Right atrium auricular region (tissue), 2 donors: ENCODE measurements at regions not wholly inside any gene's neighbourhood (a gene's known extent, or its start where the extent isn't known, plus 50 kb on each side); places are given as distances from the start of the nearest gene placed in this dataset.

Experiments used
- DNase-seq: peaks from one replicate; pipeline ENCODE4 v3.0.0-alpha.2; 2019; ENCODE audit warnings: low spot score
- H3K27ac ChIP-seq, 2 donors: fragments of 200-600 bp; sonication (generic); 1 replicate in 1 of 2; 2 replicates in 1 of 2; pipeline ENCODE4 v1.5.1; 2016 to 2019
- H3K27me3 ChIP-seq, 2 donors: fragments of 200-600 bp; sonication (generic); one replicate each; pipeline versions ENCODE4 v1.5.1 to v1.6.0; 2017 to 2019
- H3K36me3 ChIP-seq: fragments of 200-600 bp; sonication (generic); one replicate; pipeline ENCODE4 v1.5.1; 2016
- H3K4me1 ChIP-seq, 2 donors: fragments of 200-600 bp; sonication (generic); one replicate each; pipeline versions ENCODE4 v1.5.1 to v1.6.0; 2017 to 2019
- H3K4me3 ChIP-seq, 2 donors: fragments of 200-600 bp; sonication (generic); 1 replicate in 1 of 2; 2 replicates in 1 of 2; pipeline ENCODE4 v1.5.1; 2017 to 2019; ENCODE audit warnings: mild to moderate bottlenecking in 1 of 2, moderate library complexity in 1 of 2
- H3K9me3 ChIP-seq, 2 donors: fragments of 200-600 bp; sonication (generic); one replicate each; pipeline ENCODE4 v1.5.1; 2019
- CTCF ChIP-seq, 2 donors: fragments of 200-600 bp; sonication (generic); IDR thresholded peaks; one replicate each; pipeline ENCODE4 v1.5.1; 2019; ENCODE audit warnings: antibody characterized with exemption in 2 of 2

GRCh38 chr4:57865264-57865663, 755.1 kb upstream of the IGFBP7 start:
- Histone ChIP-seq H3K27ac (no peak overlapping the region), H3K9me3 (no peaks in the 10 kb centered on the region), H3K4me1 (no peaks in the 10 kb centered on the region), H3K4me3 (no peak overlapping the region), H3K27me3 (no peaks in the 10 kb centered on the region), H3K36me3 (no peaks in the 10 kb centered on the region)
- TF ChIP-seq CTCF (IDR thresholded peaks at IDR 0.05) = no peak
- DNase-seq = no peak

- no peak for TF ChIP-seq CTCF (IDR thresholded peaks at IDR 0.05)
- Histone ChIP-seq H3K36me3 (no peaks in the 10 kb centered on the region), H3K9me3 (no peaks in the 10 kb centered on the region), H3K27me3 (no peaks in the 10 kb centered on the region), H3K4me3 (no peak overlapping the region), H3K27ac (no peak overlapping the region), H3K4me1 (no peaks in the 10 kb centered on the region)
- DNase-seq = no peak
Observed at GRCh38 chr4:57854748-57855147, 744.6 kb upstream of the IGFBP7 start.

DNA sequence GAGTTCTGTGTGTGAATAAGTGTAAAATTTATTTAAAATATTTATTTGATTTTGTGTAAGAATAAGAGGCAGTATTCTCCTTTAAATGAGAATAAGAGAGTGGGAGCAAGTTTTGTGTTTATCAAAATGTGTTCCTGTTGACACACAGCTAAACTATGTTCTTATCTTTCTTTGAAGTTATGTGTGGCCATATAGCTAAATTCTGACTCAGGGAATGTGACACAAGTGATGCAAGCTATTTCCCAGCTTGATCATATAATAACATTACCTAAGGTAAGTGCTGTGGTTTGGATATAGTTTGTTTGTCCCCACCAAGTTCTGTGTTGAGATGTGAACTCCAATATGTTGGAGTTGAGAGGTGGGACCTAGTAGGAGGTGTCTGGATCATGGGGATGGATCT, 740.0 kb upstream of the IGFBP7 start:
- H3K27me3 ChIP-seq = no peaks in the 10 kb centered on the region
- no peaks in the 10 kb centered on the region for H3K9me3 ChIP-seq
- DNase-seq = no peak
- no peak for TF ChIP-seq CTCF (IDR thresholded peaks at IDR 0.05)
- H3K4me3 ChIP-seq = no peak overlapping the region
- H3K4me1 ChIP-seq = no peaks in the 10 kb centered on the region
- H3K27ac ChIP-seq = no peak overlapping the region
- no peaks in the 10 kb centered on the region for H3K36me3 ChIP-seq

DNA sequence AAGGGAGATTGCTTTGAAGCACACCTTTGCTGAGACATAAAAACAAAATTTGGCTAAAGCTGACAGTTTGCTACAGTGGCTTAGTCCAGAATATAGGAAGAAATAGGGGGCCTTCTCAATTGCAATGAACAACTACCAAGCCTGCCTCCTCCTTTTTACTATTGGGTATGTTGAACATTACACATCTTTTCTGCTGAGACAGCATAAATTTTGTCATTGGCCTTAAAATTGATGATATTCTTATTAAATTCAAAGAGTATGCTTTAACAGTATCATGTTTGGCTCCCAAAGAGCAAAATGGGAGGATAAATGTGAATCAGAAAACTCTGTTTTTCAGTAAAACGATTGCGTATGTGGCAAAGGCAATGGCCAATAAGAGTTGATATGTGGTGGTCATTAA, 721.9 kb upstream of the IGFBP7 start:
- H3K27ac ChIP-seq = no peak overlapping the region
- H3K36me3 ChIP-seq = no peaks in the 10 kb centered on the region
- TF ChIP-seq CTCF (IDR thresholded peaks at IDR 0.05) = no peak
- no peaks in the 10 kb centered on the region for H3K27me3 ChIP-seq
- no peaks in the 10 kb centered on the region for H3K4me1 ChIP-seq
- no peak overlapping the region for H3K4me3 ChIP-seq
- no peaks in the 10 kb centered on the region for H3K9me3 ChIP-seq
- DNase-seq = no peak

DNA sequence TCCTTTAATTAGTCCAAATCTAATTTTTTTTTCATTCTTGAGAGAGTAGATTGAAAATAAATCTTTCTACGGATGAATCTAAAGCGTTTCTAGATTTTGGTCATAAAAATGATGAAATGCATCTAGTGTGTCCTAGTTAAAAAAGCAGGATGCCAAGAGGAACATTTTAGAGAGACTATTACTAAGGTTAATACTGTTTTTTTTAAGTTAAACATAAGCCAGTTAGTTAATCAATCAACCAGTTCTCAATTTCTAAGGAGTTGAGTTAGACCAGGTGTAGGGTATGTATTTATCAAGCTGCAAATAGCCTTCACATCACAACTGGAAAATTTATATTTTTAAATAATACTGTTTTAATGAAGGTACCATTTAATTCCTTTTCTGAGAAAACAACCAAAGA, 679.5 kb upstream of the IGFBP7 start:
- no peaks in the 10 kb centered on the region for H3K36me3 ChIP-seq
- no peaks in the 10 kb centered on the region for H3K4me1 ChIP-seq
- no peak overlapping the region for H3K27ac ChIP-seq
- H3K9me3 ChIP-seq = no peaks in the 10 kb centered on the region
- no peaks in the 10 kb centered on the region for H3K27me3 ChIP-seq
- no peak for DNase-seq
- TF ChIP-seq CTCF (IDR thresholded peaks at IDR 0.05) = no peak
- H3K4me3 ChIP-seq = no peak overlapping the region

GRCh38 chr4:57777876-57778275, 667.7 kb upstream of the IGFBP7 start:
- no peak overlapping the region for H3K27ac ChIP-seq
- no peak for DNase-seq
- H3K27me3 ChIP-seq = no peaks in the 10 kb centered on the region
- no peaks in the 10 kb centered on the region for H3K4me1 ChIP-seq
- no peak for TF ChIP-seq CTCF (IDR thresholded peaks at IDR 0.05)
- H3K4me3 ChIP-seq = no peak overlapping the region
- H3K36me3 ChIP-seq = no peaks in the 10 kb centered on the region
- no peaks in the 10 kb centered on the region for H3K9me3 ChIP-seq
